DMS114 treated with DMSO at 0.1 percent for 48 hours (cell line): ENCODE measurements at regions not wholly inside any gene's neighbourhood (a gene's known extent, or its start where the extent isn't known, plus 50 kb on each side); places are given as distances from the start of the nearest gene placed in this dataset.
"Not testable (repeated sequence)": the region's sequence is repeated elsewhere in the genome, so short reads cannot be mapped to it uniquely, and the experiment has no call there.

Experiments
- DNase-seq: peaks from one replicate; lab custom pipeline; 2025; ENCODE audit not compliant: unreplicated experiment; lab: John Stamatoyannopoulos, UW

- no peak for DNase-seq
These were observed 226.0 kb upstream of the NDN start for GRCh38 chr15:23913081-23913480.

GRCh38 chr15:23913635-23914034 is 226.5 kb upstream of the NDN start:
- DNase-seq, result no peak

- no peak for DNase-seq
These were observed 237.6 kb upstream of the NDN start for GRCh38 chr15:23924686-23925085.

- no peak for DNase-seq
These were observed 267.8 kb upstream of the NDN start for GRCh38 chr15:23954931-23955330.

- DNase-seq, result no peak
These were observed 296.6 kb upstream of the NDN start for GRCh38 chr15:23983500-23984259.

- DNase-seq, result no peak
These were observed 307.2 kb upstream of the NDN start for GRCh38 chr15:23994273-23994672.

- no peak for DNase-seq
These were observed 311.0 kb upstream of the NDN start for GRCh38 chr15:23998056-23998455.

GRCh38 chr15:24008476-24008875 is 321.4 kb upstream of the NDN start:
- DNase-seq, result no peak

- no peak for DNase-seq
These were observed 330.4 kb upstream of the NDN start for GRCh38 chr15:24017470-24017869.

GRCh38 chr15:24039683-24040082 is 352.6 kb upstream of the NDN start:
- no peak for DNase-seq

- DNase-seq, result no peak
These were observed 367.6 kb upstream of the NDN start for GRCh38 chr15:24054547-24055245.

GRCh38 chr15:24067733-24068501 is 380.8 kb upstream of the NDN start:
- DNase-seq, result no peak

GRCh38 chr15:24075420-24076089 is 388.4 kb upstream of the NDN start:
- no peak for DNase-seq

GRCh38 chr15:24076090-24076784 is 389.1 kb upstream of the NDN start:
- DNase-seq, result no peak

- no peak for DNase-seq
These were observed 391.4 kb upstream of the NDN start for GRCh38 chr15:24078310-24079029.

GRCh38 chr15:24088941-24089340 is 401.8 kb upstream of the NDN start:
- not testable (repeated sequence) for DNase-seq

- not testable (repeated sequence) for DNase-seq
These were observed 414.4 kb upstream of the NDN start for GRCh38 chr15:24101503-24101902.

- not testable (repeated sequence) for DNase-seq
These were observed 420.4 kb upstream of the NDN start for GRCh38 chr15:24107524-24107923.

- DNase-seq, result not testable (repeated sequence)
These were observed 420.8 kb upstream of the NDN start for GRCh38 chr15:24107948-24108347.

- DNase-seq, result not testable (repeated sequence)
These were observed 421.2 kb upstream of the NDN start for GRCh38 chr15:24108349-24108748.
